Trophoblast cell (in vitro differentiated cells and primary cell): ENCODE measurements at regions not wholly inside any gene's neighbourhood (a gene's known extent, or its start where the extent isn't known, plus 50 kb on each side); places are given as distances from the start of the nearest gene placed in this dataset.

Source experiments
- DNase-seq, 2 donors: peaks; one replicate each; pipeline ENCODE4 v3.0.0-alpha.2; 2016
- H2AFZ ChIP-seq: 2 replicates; pipeline ENCODE4 v1.6.1; 2013; ENCODE audit warnings: low read length, moderate library complexity, mild to moderate bottlenecking; ENCODE audit not compliant: insufficient read depth, poor library complexity
- H2AK5ac ChIP-seq: 2 replicates; pipeline ENCODE4 v1.6.1; 2013; ENCODE audit warnings: mild to moderate bottlenecking, low read length
- H2BK120ac ChIP-seq: 2 replicates; pipeline ENCODE4 v1.6.1; 2013; ENCODE audit warnings: low read length, mild to moderate bottlenecking, moderate library complexity; ENCODE audit not compliant: insufficient read depth, poor library complexity
- H2BK12ac ChIP-seq: 2 replicates; pipeline ENCODE4 v1.6.1; 2013; ENCODE audit warnings: mild to moderate bottlenecking, low read length, moderate library complexity
- H2BK5ac ChIP-seq: 2 replicates; pipeline ENCODE4 v1.6.1; 2013; ENCODE audit warnings: low read length, low read depth, moderate library complexity, mild to moderate bottlenecking; ENCODE audit not compliant: poor library complexity
- H3K14ac ChIP-seq: 2 replicates; pipeline ENCODE4 v1.6.1; 2013; ENCODE audit warnings: mild to moderate bottlenecking, low read length
- H3K18ac ChIP-seq: 2 replicates; pipeline ENCODE4 v1.6.1; 2013; ENCODE audit warnings: mild to moderate bottlenecking, low read length
- H3K23ac ChIP-seq: 2 replicates; pipeline ENCODE4 v1.6.1; 2013; ENCODE audit warnings: low read length
- H3K27ac ChIP-seq: 2 replicates; pipeline ENCODE4 v1.5.1; 2013; ENCODE audit warnings: low read depth, mild to moderate bottlenecking, inconsistent platforms, low read length, moderate library complexity
- H3K27me3 ChIP-seq: 2 replicates; pipeline ENCODE4 v1.6.1; 2013; ENCODE audit warnings: inconsistent platforms, mild to moderate bottlenecking, low read length, moderate library complexity; ENCODE audit not compliant: insufficient read depth
- H3K36me3 ChIP-seq, 2 experiments: 1 replicate in 1 of 2; 2 replicates in 1 of 2; pipeline ENCODE4 v1.6.1; 2013; ENCODE audit warnings: low read length in 2 of 2, mild to moderate bottlenecking in 2 of 2, moderate library complexity in 1 of 2; ENCODE audit not compliant: insufficient read depth in 2 of 2, control insufficient read depth in 1 of 2
- H3K4ac ChIP-seq: 2 replicates; pipeline ENCODE4 v1.6.1; 2013; ENCODE audit warnings: low read depth, mild to moderate bottlenecking, low read length, moderate library complexity
- H3K4me1 ChIP-seq, 2 experiments: 1 replicate in 1 of 2; 2 replicates in 1 of 2; pipeline ENCODE4 v1.6.1; 2013; ENCODE audit warnings: low read length in 2 of 2, mild to moderate bottlenecking in 2 of 2, moderate library complexity in 1 of 2; ENCODE audit not compliant: insufficient read depth in 2 of 2, control insufficient read depth in 1 of 2
- H3K4me2 ChIP-seq: 2 replicates; pipeline ENCODE4 v1.6.1; 2013; ENCODE audit warnings: inconsistent platforms, mild to moderate bottlenecking, low read length, moderate library complexity
- H3K4me3 ChIP-seq: 2 replicates; pipeline ENCODE4 v1.5.1; 2013; ENCODE audit warnings: mild to moderate bottlenecking, low read depth, low read length, inconsistent platforms
- H3K79me1 ChIP-seq: one replicate; pipeline ENCODE4 v1.6.1; 2013; ENCODE audit warnings: low read length
- H3K79me2 ChIP-seq: 2 replicates; pipeline ENCODE4 v1.6.1; 2013; ENCODE audit warnings: low read length, mild to moderate bottlenecking; ENCODE audit not compliant: control insufficient read depth, insufficient read depth, poor library complexity
- H3K9ac ChIP-seq: 2 replicates; pipeline ENCODE4 v1.6.1; 2013; ENCODE audit warnings: mild to moderate bottlenecking, low read length
- H3K9me3 ChIP-seq: 2 replicates; pipeline ENCODE4 v1.6.1; 2013; ENCODE audit warnings: low read depth, mild to moderate bottlenecking, control low read depth, inconsistent platforms, low read length; ENCODE audit not compliant: insufficient read depth
- H4K12ac ChIP-seq: 2 replicates; pipeline ENCODE4 v1.6.1; 2013; ENCODE audit warnings: low read depth, mild to moderate bottlenecking, low read length, moderate library complexity
- H4K8ac ChIP-seq: 2 replicates; pipeline ENCODE4 v1.6.1; 2013; ENCODE audit warnings: low read depth, mild to moderate bottlenecking, low read length, moderate library complexity
- H4K91ac ChIP-seq: one replicate; pipeline ENCODE4 v1.6.1; 2013; ENCODE audit warnings: low read depth, mild to moderate bottlenecking, low read length, moderate library complexity
- WGBS: extraction: QIAGEN DNeasy Blood & Tissue Kit; methylation state at CpG from one replicate; pipeline ENCODE4 v1.1.7; 2013; ENCODE audit warnings: missing lambda C conversion rate; ENCODE audit not compliant: insufficient read length, insufficient coverage; ENCODE audit errors: extremely low coverage; 5-methylcytosine and 5-hydroxymethylcytosine counted together

DNA sequence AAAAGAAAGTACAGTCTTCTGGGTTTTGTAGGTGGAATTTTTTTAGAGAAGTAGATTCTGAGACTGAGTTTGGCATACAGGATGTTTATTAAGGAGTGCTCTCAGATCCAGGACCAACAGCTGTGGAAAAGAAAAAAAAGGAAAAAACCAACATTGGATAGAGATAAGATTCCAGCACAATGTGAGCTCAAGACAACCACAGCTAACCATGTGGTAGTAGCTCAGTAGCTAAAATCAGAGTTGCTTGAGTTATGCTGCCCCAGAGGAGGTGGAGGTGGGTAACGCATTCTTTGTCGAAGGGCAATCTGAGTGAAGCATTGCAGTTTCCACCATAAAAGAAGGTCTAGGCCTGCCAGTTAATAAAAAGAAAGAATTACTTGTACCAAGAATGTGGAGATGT lies 904.3 kb downstream of the NSUN3 start:
- H3K4me1 ChIP-seq, result no peaks in the 10 kb centered on the region
- H2BK12ac ChIP-seq, result no peak overlapping the region
- no peak for DNase-seq
- no peaks in the 10 kb centered on the region for H3K27me3 ChIP-seq
- no peak overlapping the region for H3K4ac ChIP-seq
- H3K18ac ChIP-seq, result no peak overlapping the region
- no peaks in the 10 kb centered on the region for H3K9me3 ChIP-seq
- H3K14ac ChIP-seq, result no peak overlapping the region
- H3K79me2 ChIP-seq, result no peaks in the 10 kb centered on the region
- no peak overlapping the region for H2BK5ac ChIP-seq
- H3K27ac ChIP-seq, result no peak overlapping the region
- no peak overlapping the region for H3K4me3 ChIP-seq
- no peak overlapping the region for H4K8ac ChIP-seq
- WGBS, result no CpG with 5 or more reads among the region's 2 CpGs
- H2AFZ ChIP-seq, result no peak overlapping the region
- no peak overlapping the region for H4K12ac ChIP-seq
- H3K9ac ChIP-seq, result no peak overlapping the region
- no peak overlapping the region for H2BK120ac ChIP-seq
- H3K79me1 ChIP-seq, result no peaks in the 10 kb centered on the region
- H4K91ac ChIP-seq, result no peak overlapping the region
- H3K23ac ChIP-seq, result no peak overlapping the region
- H3K36me3 ChIP-seq, result no peaks in the 10 kb centered on the region
- no peak overlapping the region for H3K4me2 ChIP-seq
- no peak overlapping the region for H2AK5ac ChIP-seq

DNA sequence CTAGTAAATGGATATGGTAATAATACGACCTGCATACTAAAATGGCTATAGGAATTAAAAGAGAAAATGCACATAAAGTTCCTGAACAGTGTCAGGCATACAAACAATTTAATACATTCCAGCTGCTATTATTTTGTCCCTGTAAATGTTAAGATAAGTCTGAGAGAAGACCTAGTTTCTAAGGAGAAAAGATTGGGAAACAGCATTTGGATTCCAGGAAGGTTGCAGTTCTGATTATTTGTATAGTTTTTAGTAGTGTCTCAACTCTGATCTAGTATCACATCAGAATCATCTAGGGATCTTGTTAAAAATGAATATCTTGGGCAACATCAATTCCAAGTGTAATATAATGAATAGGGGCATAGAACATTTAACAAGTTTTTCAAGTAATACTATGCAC lies 905.7 kb downstream of the NSUN3 start:
- no peaks in the 10 kb centered on the region for H3K4me1 ChIP-seq

DNA sequence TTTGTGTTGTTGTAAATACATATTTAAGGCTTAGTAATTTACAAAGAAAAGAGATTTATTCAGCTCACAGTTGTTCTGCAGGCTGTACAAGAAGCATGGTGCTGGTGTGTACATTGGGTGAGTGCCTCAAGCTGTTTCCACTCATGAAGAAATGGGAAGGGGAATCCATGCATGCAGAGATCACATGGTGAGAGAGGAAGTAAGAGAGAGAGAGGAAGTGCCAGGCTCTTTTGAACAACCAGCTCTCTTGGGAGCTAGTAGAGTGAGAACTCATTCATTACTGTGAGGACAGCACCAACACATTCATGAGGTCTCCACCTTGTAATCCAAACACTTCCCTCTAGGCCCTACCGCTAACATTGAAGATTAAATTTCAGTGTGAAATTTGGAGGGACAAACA lies 909.2 kb downstream of the NSUN3 start:
- Histone ChIP-seq H3K79me1 (no peaks in the 10 kb centered on the region), H3K14ac (no peak overlapping the region), H3K9ac (no peak overlapping the region), H3K27me3 (no peaks in the 10 kb centered on the region), H3K4me3 (no peak overlapping the region), H3K36me3 (no peaks in the 10 kb centered on the region), H3K4ac (no peak overlapping the region), H2AK5ac (no peak overlapping the region), H4K12ac (no peak overlapping the region), H2BK12ac (no peak overlapping the region), H2BK120ac (no peak overlapping the region), H3K4me2 (no peak overlapping the region), H2AFZ (no peak overlapping the region), H4K8ac (no peak overlapping the region), H2BK5ac (no peak overlapping the region), H3K23ac (no peak overlapping the region), H3K27ac (no peak overlapping the region), H3K9me3 (no peaks in the 10 kb centered on the region), H3K79me2 (no peaks in the 10 kb centered on the region), H3K18ac (no peak overlapping the region), H3K4me1 (no peaks in the 10 kb centered on the region), H4K91ac (no peak overlapping the region)
- DNase-seq, result no peak
- WGBS, result no CpG with 5 or more reads among the region's 1 CpG

More for the DNA sequence above, 905.7 kb downstream of the NSUN3 start:
- no CpG with 5 or more reads among the region's 1 CpG for WGBS
- Histone ChIP-seq H2AFZ (no peak overlapping the region), H3K18ac (no peak overlapping the region), H3K27ac (no peak overlapping the region), H3K4me2 (no peak overlapping the region), H3K14ac (no peak overlapping the region), H3K27me3 (no peaks in the 10 kb centered on the region), H3K36me3 (no peaks in the 10 kb centered on the region), H4K8ac (no peak overlapping the region), H2BK5ac (no peak overlapping the region), H2BK12ac (no peak overlapping the region), H3K4me3 (no peak overlapping the region), H3K9ac (no peak overlapping the region), H4K12ac (no peak overlapping the region), H2AK5ac (no peak overlapping the region), H3K79me2 (no peaks in the 10 kb centered on the region), H4K91ac (no peak overlapping the region), H3K23ac (no peak overlapping the region), H3K9me3 (no peaks in the 10 kb centered on the region), H3K79me1 (no peaks in the 10 kb centered on the region), H3K4ac (no peak overlapping the region), H2BK120ac (no peak overlapping the region)
- DNase-seq, result no peak

DNA sequence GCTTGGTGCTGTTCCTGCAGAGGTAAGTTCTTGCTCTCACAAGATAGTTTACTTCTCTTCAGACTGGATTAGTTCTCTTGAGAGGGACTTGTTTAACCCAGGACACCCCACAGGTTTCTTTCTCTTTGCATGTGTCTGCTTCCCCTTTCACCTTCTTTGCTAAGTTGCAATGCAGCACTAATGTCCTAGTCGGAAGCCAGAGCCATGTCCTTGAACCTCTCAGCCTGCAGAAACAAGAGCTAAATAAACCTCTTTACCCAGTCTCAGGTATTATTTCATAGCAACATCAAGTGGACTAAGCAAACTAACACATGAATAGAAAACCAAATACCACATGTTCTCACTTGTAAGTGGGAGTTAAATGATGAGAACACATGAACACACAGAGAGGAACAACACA lies 915.2 kb downstream of the NSUN3 start:
- H4K91ac ChIP-seq, result no peak overlapping the region
- WGBS, result no CpG with 5 or more reads among the region's 1 CpG
- H4K8ac ChIP-seq, result no peak overlapping the region
- H3K27me3 ChIP-seq, result no peaks in the 10 kb centered on the region
- H3K27ac ChIP-seq, result no peak overlapping the region
- no peak overlapping the region for H2BK12ac ChIP-seq
- no peak overlapping the region for H3K23ac ChIP-seq
- H3K14ac ChIP-seq, result no peak overlapping the region
- H3K4me1 ChIP-seq, result no peaks in the 10 kb centered on the region
- no peak overlapping the region for H3K18ac ChIP-seq
- no peak overlapping the region for H3K9ac ChIP-seq
- no peaks in the 10 kb centered on the region for H3K36me3 ChIP-seq
- no peak overlapping the region for H4K12ac ChIP-seq
- H3K79me2 ChIP-seq, result no peaks in the 10 kb centered on the region
- no peaks in the 10 kb centered on the region for H3K9me3 ChIP-seq
- no peak overlapping the region for H2AK5ac ChIP-seq
- H2BK120ac ChIP-seq, result no peak overlapping the region
- no peak overlapping the region for H3K4me3 ChIP-seq
- H2BK5ac ChIP-seq, result no peak overlapping the region
- H3K4ac ChIP-seq, result no peak overlapping the region
- no peak overlapping the region for H2AFZ ChIP-seq
- H3K79me1 ChIP-seq, result no peaks in the 10 kb centered on the region
- no peak for DNase-seq
- no peak overlapping the region for H3K4me2 ChIP-seq
